CD14-positive monocyte (primary cell): ENCODE measurements at regions not wholly inside any gene's neighbourhood (a gene's known extent, or its start where the extent isn't known, plus 50 kb on each side); places are given as distances from the start of the nearest gene placed in this dataset.

Source experiments
- DNase-seq, 3 donors: peaks; one replicate each; pipeline ENCODE4 v3.0.0-alpha.2; 2011 to 2022
- H2AFZ ChIP-seq: 2 replicates; pipeline ENCODE4 v1.6.0; 2012; ENCODE audit warnings: mild to moderate bottlenecking, low read depth, low read length, inconsistent platforms; ENCODE audit not compliant: insufficient read depth, poor library complexity, severe bottlenecking
- H3K27ac ChIP-seq, 2 donors: 1 replicate in 1 of 2; 2 replicates in 1 of 2; pipeline ENCODE4 v1.5.1; 2012 to 2013; ENCODE audit warnings: low read length in 2 of 2, control low read depth in 1 of 2, inconsistent platforms in 1 of 2, low read depth in 1 of 2, mild to moderate bottlenecking in 1 of 2
- H3K27me3 ChIP-seq, 2 donors: one replicate each; pipeline versions ENCODE4 v1.6.0 to v1.6.1; 2011 to 2013; ENCODE audit warnings: low read length in 2 of 2; ENCODE audit not compliant: control insufficient read depth in 2 of 2, insufficient read depth in 2 of 2
- H3K36me3 ChIP-seq, 2 donors: replicated peaks in 1 of 2; 1 replicate in 1 of 2; 2 replicates in 1 of 2; pipeline versions ENCODE4 v1.5.1 to v1.6.1; 2012 to 2013; ENCODE audit warnings: low read length in 2 of 2, control low read depth in 1 of 2, inconsistent platforms in 1 of 2, mild to moderate bottlenecking in 1 of 2; ENCODE audit not compliant: insufficient read depth in 2 of 2, control insufficient read depth in 1 of 2
- H3K4me1 ChIP-seq, 2 donors: 1 replicate in 1 of 2; 2 replicates in 1 of 2; pipeline versions ENCODE4 v1.5.1 to v1.6.1; 2012 to 2013; ENCODE audit warnings: low read length in 2 of 2, control low read depth in 1 of 2, inconsistent platforms in 1 of 2, mild to moderate bottlenecking in 1 of 2, moderate library complexity in 1 of 2; ENCODE audit not compliant: insufficient read depth in 2 of 2, control insufficient read depth in 1 of 2
- H3K4me2 ChIP-seq: replicated peaks from 2 replicates; pipeline ENCODE3; 2012; ENCODE audit warnings: low read length, moderate library complexity, mild to moderate bottlenecking; ENCODE audit not compliant: poor library complexity, severe bottlenecking; ENCODE audit errors: extremely low read depth
- H3K4me3 ChIP-seq, 3 experiments: fragments of 200-600 bp in 1 of 3; sonication (generic) in 1 of 3; replicated peaks in 1 of 3; 1 replicate in 2 of 3; 2 replicates in 1 of 3; pipeline ENCODE4 v1.5.1; 2011 to 2013; ENCODE audit warnings: low read length in 3 of 3, mild to moderate bottlenecking in 3 of 3, control low read depth in 2 of 3, low read depth in 2 of 3, inconsistent platforms in 1 of 3, moderate library complexity in 1 of 3
- H3K79me2 ChIP-seq: 2 replicates; pipeline ENCODE4 v1.6.0; 2012; ENCODE audit warnings: mild to moderate bottlenecking, control low read depth, inconsistent platforms, low read length, moderate library complexity; ENCODE audit not compliant: insufficient read depth
- H3K9ac ChIP-seq: 2 replicates; pipeline ENCODE4 v1.6.0; 2017; ENCODE audit warnings: low read length, mild to moderate bottlenecking; ENCODE audit not compliant: insufficient read depth, poor library complexity, severe bottlenecking
- H3K9me3 ChIP-seq, 2 donors: replicated peaks in 1 of 2; 1 replicate in 1 of 2; 2 replicates in 1 of 2; pipeline versions ENCODE4 v1.5.1 to v1.6.1; 2012 to 2013; ENCODE audit warnings: low read length in 2 of 2, control low read depth in 1 of 2; ENCODE audit not compliant: control insufficient read depth in 1 of 2, insufficient read depth in 1 of 2
- H4K20me1 ChIP-seq: 2 replicates; pipeline ENCODE4 v1.6.0; 2012; ENCODE audit warnings: mild to moderate bottlenecking, low read length, control low read depth, moderate library complexity; ENCODE audit not compliant: insufficient read depth
- H3K27ac Mint-ChIP-seq, 7 donors: one replicate each; pipeline ENCODE4 v1.8.0; 2020; ENCODE audit warnings: mild to moderate bottlenecking in 7 of 7, mixed read lengths in 7 of 7, moderate library complexity in 6 of 7, inconsistent platforms in 2 of 7
- H3K27me3 Mint-ChIP-seq, 3 donors: one replicate each; pipeline ENCODE4 v1.8.0; 2021 to 2022; ENCODE audit warnings: low read depth in 3 of 3, mild to moderate bottlenecking in 3 of 3, mixed read lengths in 3 of 3, moderate library complexity in 3 of 3, inconsistent platforms in 1 of 3
- H3K36me3 Mint-ChIP-seq, 2 donors: one replicate each; pipeline ENCODE4 v1.8.0; 2020; ENCODE audit warnings: mixed read lengths in 2 of 2, inconsistent platforms in 1 of 2, mild to moderate bottlenecking in 1 of 2
- H3K4me1 Mint-ChIP-seq: one replicate; pipeline ENCODE4 v1.8.0; 2020; ENCODE audit warnings: mild to moderate bottlenecking, mixed read lengths
- H3K4me3 Mint-ChIP-seq, 2 donors: one replicate each; pipeline ENCODE4 v1.8.0; 2020; ENCODE audit warnings: mild to moderate bottlenecking in 2 of 2, mixed read lengths in 2 of 2, moderate library complexity in 1 of 2
- H3K9me3 Mint-ChIP-seq, 7 donors: one replicate each; pipeline ENCODE4 v1.8.0; 2020 to 2022; ENCODE audit warnings: mixed read lengths in 7 of 7, mild to moderate bottlenecking in 6 of 7, moderate library complexity in 6 of 7, inconsistent platforms in 2 of 7
- CTCF ChIP-seq: fragments of 200-600 bp; IDR thresholded peaks from one replicate; pipeline ENCODE4 v1.8.0; 2022; ENCODE audit warnings: antibody characterized with exemption, mild to moderate bottlenecking
- WGBS: methylation state at CpG from one replicate; pipeline ENCODE4 v1.1.5; 2013; ENCODE audit warnings: missing lambda C conversion rate; ENCODE audit not compliant: insufficient coverage; 5-methylcytosine and 5-hydroxymethylcytosine counted together
- intact Hi-C, 2 donors: fragments of 100-400 bp; cut with micrococcal nuclease; formaldehyde crosslinking; loops; one replicate each; pipeline versions ENCODE4 v1.15.0 to v1.15.1; 2023

- H3K9me3 ChIP-seq: peaks cover 0 to 3% of the 10 kb centered on the region in 2 donors
- peaks cover 5% of the 10 kb centered on the region for H3K4me1 Mint-ChIP-seq
- H3K9me3 Mint-ChIP-seq: peaks cover 0 to 10% (median 4%) of the 10 kb centered on the region in 7 donors
- H3K79me2 ChIP-seq: no peaks in the 10 kb centered on the region
- H4K20me1 ChIP-seq: no peaks in the 10 kb centered on the region
- DNase-seq: no peak
- no peak overlapping the region for H3K4me2 ChIP-seq
- H3K27ac ChIP-seq: no peak overlapping the region
- no CpG with 5 or more reads among the region's 2 CpGs for WGBS
- TF ChIP-seq CTCF: no peak
- H3K4me1 ChIP-seq: no peaks in the 10 kb centered on the region
- H3K36me3 Mint-ChIP-seq: no peaks in the 10 kb centered on the region
- no peak overlapping the region for H3K4me3 ChIP-seq
- H3K27me3 ChIP-seq: no peaks in the 10 kb centered on the region
- no peak overlapping the region for H2AFZ ChIP-seq
- intact Hi-C loops: no loop called here
- no peaks in the 10 kb centered on the region for H3K27me3 Mint-ChIP-seq
- no peaks in the 10 kb centered on the region for H3K36me3 ChIP-seq
- H3K27ac Mint-ChIP-seq: no peak overlapping the region
- no peak overlapping the region for H3K4me3 Mint-ChIP-seq
- no peak overlapping the region for H3K9ac ChIP-seq
These were observed 179.6 kb upstream of the ARG1 start for GRCh38 chr6:131393433-131393832.

- Mint-ChIP-seq H3K27me3 (no peaks in the 10 kb centered on the region), H3K9me3 (peaks cover 0 to 10% (median 4%) of the 10 kb centered on the region in 7 donors), H3K4me3 (no peak overlapping the region), H3K27ac (no peak overlapping the region), H3K36me3 (no peaks in the 10 kb centered on the region), H3K4me1 (peaks cover 3% of the 10 kb centered on the region)
- intact Hi-C loops: no loop called here
- no peak overlapping the region for H3K27ac ChIP-seq
- no peaks in the 10 kb centered on the region for H3K4me1 ChIP-seq
- peaks cover 0 to 3% of the 10 kb centered on the region in 2 donors for H3K9me3 ChIP-seq
- no peak for TF ChIP-seq CTCF
- no peak overlapping the region for H3K4me3 ChIP-seq
- no peak for DNase-seq
- no peak overlapping the region for H2AFZ ChIP-seq
- H3K27me3 ChIP-seq: no peaks in the 10 kb centered on the region
- 80% methylated on average over 1 of the region's 1 CpG for WGBS
- H4K20me1 ChIP-seq: no peaks in the 10 kb centered on the region
- H3K4me2 ChIP-seq: no peak overlapping the region
- H3K79me2 ChIP-seq: no peaks in the 10 kb centered on the region
- H3K36me3 ChIP-seq: no peaks in the 10 kb centered on the region
- no peak overlapping the region for H3K9ac ChIP-seq
These were observed 178.1 kb upstream of the ARG1 start for GRCh38 chr6:131394768-131395432.
